Transverse colon (tissue), 4 donors: ENCODE measurements at regions not wholly inside any gene's neighbourhood (a gene's known extent, or its start where the extent isn't known, plus 50 kb on each side); places are given as distances from the start of the nearest gene placed in this dataset.

ENCODE experiments used
- POLR2A ChIP-seq: fragments of 450-650 bp; IDR thresholded peaks from one replicate; pipeline ENCODE4 v1.6.1; 2016; ENCODE audit warnings: antibody characterized with exemption, mild to moderate bottlenecking, moderate library complexity
- POLR2AphosphoS5 ChIP-seq, 3 donors: sonication (generic); formaldehyde crosslinking; IDR thresholded peaks; one replicate each; pipeline ENCODE4 v1.6.1; 2016; ENCODE audit warnings: antibody characterized with exemption in 3 of 3
- TF ChIP-seq, protein P1 (sequence below), 5 experiments: fragments of 200-600 bp in 3 of 5; fragments of 450-650 bp in 2 of 5; sonication (generic) in 3 of 5; IDR thresholded peaks; 1 replicate in 2 of 5; 2 replicates in 3 of 5; pipeline ENCODE4 v1.5.1; 2016 to 2017; ENCODE audit warnings: antibody characterized with exemption in 5 of 5, inconsistent platforms in 3 of 5, mild to moderate bottlenecking in 2 of 5, moderate library complexity in 1 of 5

DNA sequence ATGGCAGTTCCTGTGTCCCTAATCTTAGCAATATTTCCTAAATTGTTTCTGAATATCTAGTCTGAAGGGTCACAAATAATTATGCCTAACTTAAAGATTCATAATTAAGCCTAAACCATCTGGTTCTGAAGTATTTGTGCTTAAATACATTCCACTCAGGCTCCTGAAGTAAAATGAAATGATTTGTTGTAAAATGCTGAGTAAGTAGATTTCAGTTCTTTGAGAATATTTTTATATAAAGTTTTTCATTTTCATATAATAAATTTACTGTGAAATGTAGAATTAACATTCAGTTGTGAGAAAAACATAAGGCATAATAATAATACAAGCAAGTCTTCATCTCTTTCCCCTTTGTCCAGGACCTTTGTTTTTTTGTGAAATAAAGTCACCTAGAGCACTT is 330.6 kb upstream of the IMPG1 start:
- TF ChIP-seq, protein P1, sequence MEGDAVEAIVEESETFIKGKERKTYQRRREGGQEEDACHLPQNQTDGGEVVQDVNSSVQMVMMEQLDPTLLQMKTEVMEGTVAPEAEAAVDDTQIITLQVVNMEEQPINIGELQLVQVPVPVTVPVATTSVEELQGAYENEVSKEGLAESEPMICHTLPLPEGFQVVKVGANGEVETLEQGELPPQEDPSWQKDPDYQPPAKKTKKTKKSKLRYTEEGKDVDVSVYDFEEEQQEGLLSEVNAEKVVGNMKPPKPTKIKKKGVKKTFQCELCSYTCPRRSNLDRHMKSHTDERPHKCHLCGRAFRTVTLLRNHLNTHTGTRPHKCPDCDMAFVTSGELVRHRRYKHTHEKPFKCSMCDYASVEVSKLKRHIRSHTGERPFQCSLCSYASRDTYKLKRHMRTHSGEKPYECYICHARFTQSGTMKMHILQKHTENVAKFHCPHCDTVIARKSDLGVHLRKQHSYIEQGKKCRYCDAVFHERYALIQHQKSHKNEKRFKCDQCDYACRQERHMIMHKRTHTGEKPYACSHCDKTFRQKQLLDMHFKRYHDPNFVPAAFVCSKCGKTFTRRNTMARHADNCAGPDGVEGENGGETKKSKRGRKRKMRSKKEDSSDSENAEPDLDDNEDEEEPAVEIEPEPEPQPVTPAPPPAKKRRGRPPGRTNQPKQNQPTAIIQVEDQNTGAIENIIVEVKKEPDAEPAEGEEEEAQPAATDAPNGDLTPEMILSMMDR (IDR thresholded peaks at IDR 0.05): no peak
- TF ChIP-seq POLR2A (no peak), POLR2AphosphoS5 (IDR thresholded peaks at IDR 0.05) (no peak)
